A549 (cell line): ENCODE measurements at regions not wholly inside any gene's neighbourhood (a gene's known extent, or its start where the extent isn't known, plus 50 kb on each side); places are given as distances from the start of the nearest gene placed in this dataset.

ENCODE experiments used
- ATAC-seq, 2 experiments: fragments of 200-7000 bp in 1 of 2; fragments of >200 bp in 1 of 2; cut with Nextera tagmentation in 1 of 2; cut with Tn5 transposase in 1 of 2; 3 replicates each; pipeline versions ENCODE4 v1.8.0 to v1.9.1; 2018 to 2020; ENCODE audit warnings: mild to moderate bottlenecking in 1 of 2, moderate library complexity in 1 of 2
- CTCF ChIA-PET: fragments of 300-600 bp; sonication (Branson Sonifier 250); formaldehyde crosslinking; extraction: SDS; loops from one replicate; lab custom pipeline; 2021; ENCODE audit warnings: antibody characterized with exemption, inconsistent platforms; lab: Yijun Ruan, JAX
- POLR2A ChIA-PET: fragments of 350-600 bp; formaldehyde crosslinking; extraction: SDS; loops from one replicate; lab custom pipeline; 2021; ENCODE audit warnings: antibody characterized with exemption, inconsistent platforms; lab: Yijun Ruan, JAX
- DNase-seq, 2 experiments: peaks; one replicate each; pipeline versions ENCODE4 v3.0.0 to v3.0.0-alpha.2; 2011 to 2016; ENCODE audit warnings: low read depth in 1 of 2, low spot score in 1 of 2
- FAIRE-seq: peaks from 2 replicates; lab custom pipeline; 2011; peaks lifted over from hg19 to GRCh38; lab: Jason Lieb, UNC
- H3K27ac ChIP-seq, 2 experiments: fragments of >200 bp; sonication (Bioruptor Twin); formaldehyde crosslinking; 3 replicates each; pipeline ENCODE4 v1.5.1; 2016 to 2017
- H3K4me1 ChIP-seq: fragments of >200 bp; sonication (Bioruptor Twin); formaldehyde crosslinking; 3 replicates; pipeline ENCODE4 v1.6.1; 2016
- H3K4me2 ChIP-seq: fragments of >200 bp; sonication (Bioruptor Twin); formaldehyde crosslinking; 3 replicates; pipeline ENCODE4 v1.6.1; 2016
- H3K4me3 ChIP-seq: fragments of >200 bp; sonication (Bioruptor Twin); formaldehyde crosslinking; 3 replicates; pipeline ENCODE4 v1.5.1; 2016
- H3K9me3 ChIP-seq: fragments of >200 bp; sonication (Bioruptor Twin); formaldehyde crosslinking; 3 replicates; pipeline ENCODE4 v1.6.1; 2016
- BCL3 ChIP-seq: fragments of >200 bp; sonication (Bioruptor Twin); formaldehyde crosslinking; IDR thresholded peaks from 3 replicates; pipeline ENCODE4 v1.6.1; 2016
- BHLHE40 ChIP-seq: IDR thresholded peaks from 2 replicates; pipeline ENCODE4 v1.6.1; 2012; ENCODE audit warnings: low read depth, low read length, inconsistent platforms
- CBX8 ChIP-seq: fragments of 200-600 bp; sonication (generic); IDR thresholded peaks from 2 replicates; pipeline ENCODE4 v1.6.1; 2016
- CEBPB ChIP-seq, 2 experiments: fragments of >200 bp in 1 of 2; sonication (Bioruptor Twin) in 1 of 2; formaldehyde crosslinking in 1 of 2; IDR thresholded peaks; 2 replicates each; pipeline ENCODE4 v1.6.1; 2012 to 2016
- CHD2 ChIP-seq: fragments of 150-350 bp; IDR thresholded peaks from 2 replicates; pipeline ENCODE4 v1.6.1; 2014; ENCODE audit warnings: low read length; ENCODE audit not compliant: partially characterized antibody
- CHD4 ChIP-seq: fragments of 200-600 bp; sonication (generic); IDR thresholded peaks from 2 replicates; pipeline ENCODE4 v1.6.1; 2016; ENCODE audit warnings: antibody characterized with exemption, mild to moderate bottlenecking, borderline replicate concordance
- E2F6 ChIP-seq: IDR thresholded peaks from 2 replicates; pipeline ENCODE4 v1.6.1; 2012; ENCODE audit warnings: low read depth, borderline replicate concordance
- FOSL2 ChIP-seq, 2 experiments: fragments of 450-650 bp in 1 of 2; fragments of >200 bp in 1 of 2; sonication (Bioruptor Twin) in 1 of 2; formaldehyde crosslinking; IDR thresholded peaks; 2 replicates each; pipeline versions ENCODE4 v1.5.0 to v1.6.1; 2016 to 2020; ENCODE audit warnings: mild to moderate bottlenecking in 1 of 2, moderate library complexity in 1 of 2
- GATA3 ChIP-seq: IDR thresholded peaks from 2 replicates; pipeline ENCODE4 v1.6.1; 2012; ENCODE audit warnings: borderline replicate concordance
- HEYL ChIP-seq: fragments of 250-450 bp; sonication (Bioruptor Pico); IDR thresholded peaks from 2 replicates; pipeline ENCODE4 v1.8.0; 2021; ENCODE audit warnings: mild to moderate bottlenecking, moderate library complexity
- HMGXB4 ChIP-seq: fragments of 250-450 bp; sonication (Bioruptor Pico); IDR thresholded peaks from 2 replicates; pipeline ENCODE4 v1.5.0; 2021; ENCODE audit warnings: mild to moderate bottlenecking, moderate library complexity, borderline replicate concordance
- JUN ChIP-seq, 2 experiments: fragments of >200 bp; sonication (Bioruptor Twin); formaldehyde crosslinking; IDR thresholded peaks; 2 replicates in 1 of 2; 3 replicates in 1 of 2; pipeline ENCODE4 v1.6.1; 2016 to 2017
- JUNB ChIP-seq: fragments of >200 bp; sonication (Bioruptor Twin); formaldehyde crosslinking; IDR thresholded peaks from 2 replicates; pipeline ENCODE4 v1.6.1; 2016
- KDM1A ChIP-seq: fragments of 200-600 bp; sonication (generic); IDR thresholded peaks from 2 replicates; pipeline ENCODE4 v1.6.1; 2016; ENCODE audit warnings: low read depth, mild to moderate bottlenecking
- MAFK ChIP-seq: fragments of 450-650 bp; IDR thresholded peaks from 2 replicates; pipeline ENCODE4 v1.6.1; 2014; ENCODE audit not compliant: partially characterized antibody
- PBX3 ChIP-seq: IDR thresholded peaks from 2 replicates; pipeline ENCODE4 v1.6.1; 2012
- POLR2A ChIP-seq: IDR thresholded peaks from 2 replicates; pipeline ENCODE4 v1.6.1; 2012; ENCODE audit warnings: mild to moderate bottlenecking, low read length
- REST ChIP-seq: fragments of 200-600 bp; sonication (generic); IDR thresholded peaks from 2 replicates; pipeline ENCODE4 v1.6.1; 2016; ENCODE audit warnings: antibody characterized with exemption, mild to moderate bottlenecking, moderate library complexity
- RFX5 ChIP-seq: fragments of 450-650 bp; IDR thresholded peaks from 2 replicates; pipeline ENCODE4 v1.7.1; 2014; ENCODE audit warnings: antibody characterized with exemption, mild to moderate bottlenecking, moderate library complexity
- SMC3 ChIP-seq: fragments of >200 bp; sonication (Bioruptor Twin); formaldehyde crosslinking; IDR thresholded peaks from 3 replicates; pipeline ENCODE4 v1.6.1; 2018; ENCODE audit warnings: inconsistent platforms
- TP53 ChIP-seq: fragments of 250-450 bp; sonication (Bioruptor Pico); IDR thresholded peaks from 2 replicates; pipeline ENCODE4 v1.5.0; 2021; ENCODE audit warnings: mild to moderate bottlenecking, moderate library complexity
- ZFP36 ChIP-seq: fragments of 450-650 bp; IDR thresholded peaks from 2 replicates; pipeline ENCODE4 v1.6.1; 2014; ENCODE audit warnings: borderline replicate concordance; ENCODE audit not compliant: partially characterized antibody
- ZNF302 ChIP-seq: fragments of 250-450 bp; sonication (Bioruptor Pico); IDR thresholded peaks from 2 replicates; pipeline ENCODE4 v1.9.0; 2021; ENCODE audit warnings: inconsistent platforms, mild to moderate bottlenecking, moderate library complexity
- ZSCAN20 ChIP-seq: fragments of 250-450 bp; sonication (Bioruptor Pico); IDR thresholded peaks from 2 replicates; pipeline ENCODE4 v1.8.0; 2022; ENCODE audit warnings: mild to moderate bottlenecking, moderate library complexity
- WGBS: methylation state at CpG from one replicate; pipeline ENCODE4 v1.1.6; 2017; ENCODE audit errors: missing lambda C conversion rate; 5-methylcytosine and 5-hydroxymethylcytosine counted together

- H3K4me2 ChIP-seq, result no peak overlapping the region
- no peaks in the 10 kb centered on the region for H3K9me3 ChIP-seq
- H3K4me3 ChIP-seq, result no peak overlapping the region
- POLR2A ChIA-PET, result no interaction called here
- CTCF ChIA-PET, result no interaction called here
- H3K27ac ChIP-seq, result no peak overlapping the region
- no peak for FAIRE-seq
- ATAC-seq, result no peak
- no peak for DNase-seq
- no peak for TF ChIP-seq REST
- no peak for TF ChIP-seq E2F6
- TF ChIP-seq ZNF302 (CRISPR knock-in tag), result no peak
- TF ChIP-seq TP53 (CRISPR knock-in tag), result no peak
- no peak for TF ChIP-seq HEYL (CRISPR knock-in tag)
- TF ChIP-seq POLR2A, result no peak
- no peak for TF ChIP-seq JUNB
- 48% methylated on average over 4 of the region's 4 CpGs for WGBS
- H3K4me1 ChIP-seq, result no peaks in the 10 kb centered on the region
Measured at GRCh38 chr17:13442361-13442760, 159.4 kb downstream of the HS3ST3A1 start.

GRCh38 chr17:13441873-13442272 is 159.9 kb downstream of the HS3ST3A1 start:
- H3K4me3 ChIP-seq, result no peak overlapping the region
- TF ChIP-seq JUN (IDR thresholded peaks at IDR 0.05) (no peak), FOSL2 (IDR thresholded peaks at IDR 0.05) (no peak), FOSL2 (CRISPR knock-in tag; IDR thresholded peaks at IDR 0.05) (no peak), RFX5 (no peak), MAFK (no peak)
- TF ChIP-seq, all 56 proteins: peak for 0
- no peaks in the 10 kb centered on the region for H3K4me1 ChIP-seq
- ChIA-PET CTCF (no interaction called here), POLR2A (no interaction called here)
- H3K9me3 ChIP-seq, result no peaks in the 10 kb centered on the region
- H3K27ac ChIP-seq, result no peak overlapping the region
- FAIRE-seq (no peak), DNase-seq (no peak), ATAC-seq (no peak)
- H3K4me2 ChIP-seq, result no peak overlapping the region
- 80% methylated on average over 1 of the region's 1 CpG for WGBS

- ChIA-PET POLR2A (no interaction called here), CTCF (no interaction called here)
- H3K4me1 ChIP-seq, result no peaks in the 10 kb centered on the region
- FAIRE-seq (no peak), ATAC-seq (no peak), DNase-seq (no peak)
- no peak overlapping the region for H3K4me2 ChIP-seq
- H3K4me3 ChIP-seq, result no peak overlapping the region
- 60% methylated on average over 17 of the region's 17 CpGs for WGBS
- H3K27ac ChIP-seq, result no peak overlapping the region
- H3K9me3 ChIP-seq, result no peaks in the 10 kb centered on the region
- TF ChIP-seq E2F6 (no peak), CEBPB (IDR thresholded peaks at IDR 0.05) (no peak), CBX8 (no peak), PBX3 (no peak), ZSCAN20 (no peak), HMGXB4 (CRISPR knock-in tag) (no peak), KDM1A (no peak), BHLHE40 (no peak), JUN (IDR thresholded peaks at IDR 0.05) (no peak), CHD2 (no peak), GATA3 (no peak), SMC3 (no peak), RFX5 (no peak), CHD4 (no peak), BCL3 (no peak), ZFP36 (no peak)
Measured at GRCh38 chr17:13437966-13438779, 163.6 kb downstream of the HS3ST3A1 start.
